H9 (cell line): ENCODE measurements at regions not wholly inside any gene's neighbourhood (a gene's known extent, or its start where the extent isn't known, plus 50 kb on each side); places are given as distances from the start of the nearest gene placed in this dataset.

ENCODE experiments used
- DNase-seq: peaks from one replicate; pipeline ENCODE4 v3.0.0-alpha.2; 2017
- H2AFZ ChIP-seq: one replicate; pipeline ENCODE4 v1.6.1; 2013; ENCODE audit warnings: mild to moderate bottlenecking, low read length, control low read depth, moderate library complexity
- H2AK5ac ChIP-seq: 2 replicates; pipeline ENCODE4 v1.6.1; 2013; ENCODE audit warnings: low read length, control low read depth, mixed read lengths; ENCODE audit not compliant: insufficient read length
- H2BK120ac ChIP-seq: one replicate; pipeline ENCODE4 v1.6.1; 2013; ENCODE audit warnings: low read depth, mild to moderate bottlenecking, low read length, control low read depth, inconsistent platforms; ENCODE audit not compliant: poor library complexity, severe bottlenecking
- H2BK12ac ChIP-seq: 2 replicates; pipeline ENCODE4 v1.6.1; 2013; ENCODE audit warnings: low read length, control low read depth, mixed read lengths, low read depth; ENCODE audit not compliant: insufficient read length
- H2BK15ac ChIP-seq: 2 replicates; pipeline ENCODE4 v1.6.1; 2013; ENCODE audit warnings: low read depth, low read length, control low read depth
- H2BK20ac ChIP-seq: one replicate; pipeline ENCODE4 v1.6.1; 2013; ENCODE audit warnings: low read depth, mild to moderate bottlenecking, low read length, control low read depth, inconsistent platforms; ENCODE audit not compliant: poor library complexity, severe bottlenecking
- H2BK5ac ChIP-seq: 2 replicates; pipeline ENCODE4 v1.6.1; 2013; ENCODE audit warnings: low read length, control low read depth, mixed read lengths; ENCODE audit not compliant: insufficient read length
- H3K14ac ChIP-seq: 2 replicates; pipeline ENCODE4 v1.6.1; 2013; ENCODE audit warnings: low read length, control low read depth; ENCODE audit not compliant: insufficient read depth
- H3K18ac ChIP-seq: 2 replicates; pipeline ENCODE4 v1.6.1; 2013; ENCODE audit warnings: low read depth, mild to moderate bottlenecking, mixed read lengths, low read length, control low read depth; ENCODE audit not compliant: insufficient read length
- H3K23ac ChIP-seq: 2 replicates; pipeline ENCODE4 v1.6.1; 2013; ENCODE audit warnings: low read length, control low read depth, mixed read lengths, low read depth; ENCODE audit not compliant: insufficient read length
- H3K23me2 ChIP-seq: 2 replicates; pipeline ENCODE4 v1.6.1; 2013; ENCODE audit warnings: low read depth, mild to moderate bottlenecking, mixed read lengths, low read length, control low read depth; ENCODE audit not compliant: insufficient read length, poor library complexity, severe bottlenecking
- H3K27ac ChIP-seq: 2 replicates; pipeline ENCODE4 v1.5.1; 2013; ENCODE audit warnings: low read length, control low read depth, mixed read lengths, low read depth; ENCODE audit not compliant: insufficient read length
- H3K27me3 ChIP-seq: 2 replicates; pipeline ENCODE4 v1.6.1; 2013; ENCODE audit warnings: low read length, control low read depth, inconsistent platforms; ENCODE audit not compliant: insufficient read depth
- H3K4ac ChIP-seq: 2 replicates; pipeline ENCODE4 v1.6.1; 2013; ENCODE audit warnings: low read depth, mild to moderate bottlenecking, control low read depth, inconsistent platforms, low read length, moderate library complexity
- H3K4me1 ChIP-seq: 2 replicates; pipeline ENCODE4 v1.6.1; 2013; ENCODE audit warnings: low read length, control low read depth, inconsistent platforms; ENCODE audit not compliant: insufficient read depth
- H3K4me2 ChIP-seq: 2 replicates; pipeline ENCODE4 v1.6.1; 2013; ENCODE audit warnings: low read length, control low read depth, mixed read lengths; ENCODE audit not compliant: insufficient read length, insufficient read depth
- H3K56ac ChIP-seq: 2 replicates; pipeline ENCODE4 v1.6.1; 2013; ENCODE audit warnings: low read depth, mild to moderate bottlenecking, mixed read lengths, low read length, control low read depth; ENCODE audit not compliant: insufficient read length
- H3K79me1 ChIP-seq: 2 replicates; pipeline ENCODE4 v1.6.1; 2013; ENCODE audit warnings: low read depth, mild to moderate bottlenecking, moderate library complexity, low read length, control low read depth, inconsistent platforms; ENCODE audit not compliant: insufficient read depth, poor library complexity, severe bottlenecking
- H3K79me2 ChIP-seq: 2 replicates; pipeline ENCODE4 v1.6.1; 2013; ENCODE audit warnings: low read length, control low read depth, inconsistent platforms; ENCODE audit not compliant: insufficient read depth
- H3K9ac ChIP-seq: 2 replicates; pipeline ENCODE4 v1.6.1; 2013; ENCODE audit warnings: low read length, control low read depth, mixed read lengths; ENCODE audit not compliant: insufficient read length; ENCODE audit errors: extremely low read depth
- H3K9me3 ChIP-seq: one replicate; pipeline ENCODE4 v1.6.1; 2013; ENCODE audit warnings: low read depth, low read length, inconsistent platforms; ENCODE audit not compliant: control insufficient read depth
- H3T11ph ChIP-seq: one replicate; pipeline ENCODE4 v1.6.1; 2013; ENCODE audit warnings: mild to moderate bottlenecking, low read length, control low read depth, inconsistent platforms
- H4K20me1 ChIP-seq: one replicate; pipeline ENCODE4 v1.6.1; 2013; ENCODE audit not compliant: control insufficient read depth, insufficient read length, insufficient read depth
- H4K5ac ChIP-seq: 2 replicates; pipeline ENCODE4 v1.6.1; 2013; ENCODE audit warnings: low read depth, mild to moderate bottlenecking, mixed read lengths, low read length, control low read depth; ENCODE audit not compliant: insufficient read length
- H4K8ac ChIP-seq: replicated peaks from 2 replicates; pipeline ENCODE4 v1.6.1; 2013; ENCODE audit warnings: low read length, control low read depth, mixed read lengths, low read depth; ENCODE audit not compliant: insufficient read length
- H4K91ac ChIP-seq: 2 replicates; pipeline ENCODE4 v1.6.1; 2013; ENCODE audit warnings: low read depth, mild to moderate bottlenecking, moderate library complexity, mixed read lengths, low read length, control low read depth; ENCODE audit not compliant: insufficient read length
- H3K27ac Mint-ChIP-seq, 3 experiments: 2 replicates in 2 of 3; 3 replicates in 1 of 3; pipeline ENCODE4 v1.8.0; 2020 to 2021; ENCODE audit warnings: mixed read lengths in 3 of 3, mild to moderate bottlenecking in 1 of 3, moderate library complexity in 1 of 3
- H3K27me3 Mint-ChIP-seq: 2 replicates; pipeline ENCODE4 v1.8.0; 2021; ENCODE audit warnings: low read depth, mild to moderate bottlenecking, moderate library complexity, mixed read lengths
- H3K36me3 Mint-ChIP-seq, 3 experiments: 2 replicates in 2 of 3; 3 replicates in 1 of 3; pipeline ENCODE4 v1.8.0; 2020 to 2021; ENCODE audit warnings: low read depth in 3 of 3, mixed read lengths in 3 of 3; ENCODE audit not compliant: insufficient read depth in 1 of 3
- H3K4me1 Mint-ChIP-seq, 2 experiments: 2 replicates each; pipeline ENCODE4 v1.8.0; 2020; ENCODE audit warnings: mixed read lengths in 2 of 2
- H3K4me3 Mint-ChIP-seq, 2 experiments: 2 replicates in 1 of 2; 3 replicates in 1 of 2; pipeline ENCODE4 v1.8.0; 2020 to 2021; ENCODE audit warnings: mild to moderate bottlenecking in 2 of 2, mixed read lengths in 2 of 2, moderate library complexity in 1 of 2
- H3K9me3 Mint-ChIP-seq, 2 experiments: 2 replicates in 1 of 2; 3 replicates in 1 of 2; pipeline ENCODE4 v1.8.0; 2020; ENCODE audit warnings: mild to moderate bottlenecking in 2 of 2, mixed read lengths in 2 of 2, moderate library complexity in 1 of 2
- CTCF ChIP-seq: fragments of 200-600 bp; sonication (generic); conservative IDR thresholded peaks from 3 replicates; pipeline ENCODE4 v1.8.0; 2021; ENCODE audit warnings: antibody characterized with exemption, mild to moderate bottlenecking
- WGBS: extraction: QIAGEN DNeasy Blood & Tissue Kit; methylation state at CpG from one replicate; pipeline ENCODE4 v1.1.7; 2013; ENCODE audit warnings: missing lambda C conversion rate, low lambda C conversion rate, mixed read lengths; ENCODE audit not compliant: insufficient read length; ENCODE audit errors: extremely low coverage; 5-methylcytosine and 5-hydroxymethylcytosine counted together

- no peak overlapping the region for H2BK20ac ChIP-seq
- no peak overlapping the region for H3K4me2 ChIP-seq
- no peak overlapping the region for H2AK5ac ChIP-seq
- no peak overlapping the region for H3K14ac ChIP-seq
- H3K27me3 ChIP-seq: no peaks in the 10 kb centered on the region
- no peaks in the 10 kb centered on the region for H3K23me2 ChIP-seq
- H3K18ac ChIP-seq: no peak overlapping the region
- no peak overlapping the region for H4K91ac ChIP-seq
- no peaks in the 10 kb centered on the region for H3K79me2 ChIP-seq
- no peak overlapping the region for H2BK120ac ChIP-seq
- no peak overlapping the region for H2BK12ac ChIP-seq
- H3K23ac ChIP-seq: no peak overlapping the region
- no peaks in the 10 kb centered on the region for H4K20me1 ChIP-seq
- Mint-ChIP-seq H3K9me3 (peaks cover 0 to 17% of the 10 kb centered on the region in 2 experiments; a peak in 4 of 5 replicates), H3K4me1 (peaks cover 11 to 13% of the 10 kb centered on the region in 2 experiments), H3K36me3 (peaks cover 0 to 6% (median 0%) of the 10 kb centered on the region in 3 experiments; a peak in 2 of 7 replicates), H3K4me3 (no peak overlapping the region), H3K27me3 (peaks cover 2% of the 10 kb centered on the region; the same call in 1 of the 2 replicates), H3K27ac (no peak overlapping the region)
- no peak overlapping the region for H2BK5ac ChIP-seq
- no peak overlapping the region for H3K27ac ChIP-seq
- WGBS: no CpG with 5 or more reads among the region's 1 CpG
- TF ChIP-seq CTCF: no peak
- no peak overlapping the region for H4K8ac ChIP-seq
- H3K4me1 ChIP-seq: no peaks in the 10 kb centered on the region
- no peak overlapping the region for H3K9ac ChIP-seq
- H4K5ac ChIP-seq: no peak overlapping the region
- no peak overlapping the region for H3K4ac ChIP-seq
- no peaks in the 10 kb centered on the region for H3K9me3 ChIP-seq
- H2BK15ac ChIP-seq: no peak overlapping the region
- DNase-seq: no peak
- no peak overlapping the region for H3K56ac ChIP-seq
- H3K79me1 ChIP-seq: no peaks in the 10 kb centered on the region
- H2AFZ ChIP-seq: no peak overlapping the region
- H3T11ph ChIP-seq: no peak overlapping the region
Measured at GRCh38 chr9:90991953-90992352, 190.3 kb downstream of the SYK start.
